ENCODE measurements at regions not wholly inside any gene's neighbourhood (a gene's known extent, or its start where the extent isn't known, plus 50 kb on each side); places are given as distances from the start of the nearest gene placed in this dataset.

DNA sequence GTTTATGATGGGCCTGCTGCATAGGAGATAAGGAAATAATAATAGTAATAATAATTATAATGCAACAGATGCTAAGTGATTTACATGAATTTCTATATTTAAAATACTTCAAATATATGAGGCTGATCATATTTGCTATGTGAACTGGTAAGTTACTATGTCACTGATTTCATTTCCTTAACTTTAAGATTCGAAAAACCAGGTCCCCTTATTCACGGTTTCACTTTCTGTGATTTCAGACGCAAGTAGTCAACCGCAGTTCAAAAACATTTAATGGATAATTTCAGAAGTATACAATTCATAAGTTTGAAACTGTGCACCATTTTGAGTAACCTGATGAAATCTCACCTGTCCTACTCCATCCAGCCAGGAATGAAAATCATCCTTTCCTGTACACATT is 1697.1 kb upstream of the LRRTM1 start:
- BruUV-seq (replicated peaks) = no TSS peak
- Histone ChIP-seq H3K27ac (ENCODE audit: low read length) (no peak overlapping the region), H3K4me3 (ENCODE audit: low read depth in 2 of 2, low read length in 2 of 2) (no peak overlapping the region), H3K36me3 (ENCODE audit: control insufficient read depth, insufficient read depth, low read length) (no peaks in the 10 kb centered on the region), H3K9me3 (ENCODE audit: control insufficient read depth, insufficient read depth, low read depth, low read length) (no peaks in the 10 kb centered on the region), H3K4me1 (ENCODE audit: control insufficient read depth, insufficient read depth, low read length) (no peaks in the 10 kb centered on the region), H3K27me3 (ENCODE audit: control insufficient read depth, insufficient read depth, low read length) (no peaks in the 10 kb centered on the region)
- intact Hi-C loops (cut with micrococcal nuclease; ENCODE audit: unreplicated experiment) (no loop called here), in situ Hi-C loops (cut with HindIII; ENCODE audit: low pct_unique_long_range_greater_than_20kb, low sequenced_read_pairs) (no loop called here)
- DNase-seq (ENCODE audit: low read depth, low spot score) (no peak), ATAC-seq (no peak)
- TF ChIP-seq, protein P1, sequence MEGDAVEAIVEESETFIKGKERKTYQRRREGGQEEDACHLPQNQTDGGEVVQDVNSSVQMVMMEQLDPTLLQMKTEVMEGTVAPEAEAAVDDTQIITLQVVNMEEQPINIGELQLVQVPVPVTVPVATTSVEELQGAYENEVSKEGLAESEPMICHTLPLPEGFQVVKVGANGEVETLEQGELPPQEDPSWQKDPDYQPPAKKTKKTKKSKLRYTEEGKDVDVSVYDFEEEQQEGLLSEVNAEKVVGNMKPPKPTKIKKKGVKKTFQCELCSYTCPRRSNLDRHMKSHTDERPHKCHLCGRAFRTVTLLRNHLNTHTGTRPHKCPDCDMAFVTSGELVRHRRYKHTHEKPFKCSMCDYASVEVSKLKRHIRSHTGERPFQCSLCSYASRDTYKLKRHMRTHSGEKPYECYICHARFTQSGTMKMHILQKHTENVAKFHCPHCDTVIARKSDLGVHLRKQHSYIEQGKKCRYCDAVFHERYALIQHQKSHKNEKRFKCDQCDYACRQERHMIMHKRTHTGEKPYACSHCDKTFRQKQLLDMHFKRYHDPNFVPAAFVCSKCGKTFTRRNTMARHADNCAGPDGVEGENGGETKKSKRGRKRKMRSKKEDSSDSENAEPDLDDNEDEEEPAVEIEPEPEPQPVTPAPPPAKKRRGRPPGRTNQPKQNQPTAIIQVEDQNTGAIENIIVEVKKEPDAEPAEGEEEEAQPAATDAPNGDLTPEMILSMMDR (IDR thresholded peaks at IDR 0.05) = no peak
- TF ChIP-seq POLR2AphosphoS5 (IDR thresholded peaks at IDR 0.05; ENCODE audit: low read depth, low read length) (no peak), REST (IDR thresholded peaks at IDR 0.05; ENCODE audit: insufficient read depth in 1 of 2, low read depth in 2 of 2, low read length in 1 of 2) (no peak), SIN3A (IDR thresholded peaks at IDR 0.05; ENCODE audit: borderline replicate concordance, insufficient read depth, low read depth, low read length) (no peak)
- ChIA-PET CTCF (no interaction called here), POLR2A (no interaction called here)

GRCh38 chr2:82000606-82001005 is 1696.1 kb upstream of the LRRTM1 start:
- TF ChIP-seq SIN3A (IDR thresholded peaks at IDR 0.05; ENCODE audit: borderline replicate concordance, insufficient read depth, low read depth, low read length) (no peak), POLR2AphosphoS5 (IDR thresholded peaks at IDR 0.05; ENCODE audit: low read depth, low read length) (no peak), TCF7L2 (IDR thresholded peaks at IDR 0.05; ENCODE audit: low read depth, low read length) (no peak), REST (IDR thresholded peaks at IDR 0.05; ENCODE audit: insufficient read depth in 1 of 2, low read depth in 2 of 2, low read length in 1 of 2) (no peak)
- TF ChIP-seq, protein P1 (IDR thresholded peaks at IDR 0.05) = no peak
- Histone ChIP-seq H3K36me3 (ENCODE audit: control insufficient read depth, insufficient read depth, low read length) (no peaks in the 10 kb centered on the region), H3K27ac (ENCODE audit: low read length) (no peak overlapping the region), H3K9me3 (ENCODE audit: control insufficient read depth, insufficient read depth, low read depth, low read length) (no peaks in the 10 kb centered on the region), H3K4me3 (ENCODE audit: low read depth in 2 of 2, low read length in 2 of 2) (no peak overlapping the region), H3K4me1 (ENCODE audit: control insufficient read depth, insufficient read depth, low read length) (no peaks in the 10 kb centered on the region), H3K27me3 (ENCODE audit: control insufficient read depth, insufficient read depth, low read length) (no peaks in the 10 kb centered on the region)
- in situ Hi-C loops (cut with HindIII; ENCODE audit: low pct_unique_long_range_greater_than_20kb, low sequenced_read_pairs) = no loop called here
- DNase-seq (ENCODE audit: low read depth, low spot score) (no peak), ATAC-seq (no peak)
- ChIA-PET POLR2A (no interaction called here), CTCF (no interaction called here)
- intact Hi-C loops (cut with micrococcal nuclease; ENCODE audit: unreplicated experiment) = no loop called here
- no TSS peak for BruUV-seq (replicated peaks)

Data from Panc1 (cell line).